C4-2B (cell line): ENCODE measurements at regions not wholly inside any gene's neighbourhood (a gene's known extent, or its start where the extent isn't known, plus 50 kb on each side); places are given as distances from the start of the nearest gene placed in this dataset.

Source experiments
- H3K27ac ChIP-seq: fragments of 450-650 bp; 2 replicates; pipeline ENCODE4 v1.5.1; 2017
- CTCF ChIP-seq: fragments of 450-650 bp; conservative IDR thresholded peaks from 2 replicates; pipeline ENCODE4 v1.5.1; 2017; ENCODE audit warnings: mild to moderate bottlenecking
- ZFX ChIP-seq: fragments of 450-650 bp; IDR thresholded peaks from 2 replicates; pipeline ENCODE4 v1.6.1; 2017

GRCh38 chr6:22418714-22419113 lies 121.9 kb upstream of the PRL start:
- TF ChIP-seq CTCF (no peak), ZFX (no peak)
- H3K27ac ChIP-seq, result no peak overlapping the region

- TF ChIP-seq ZFX (no peak), CTCF (no peak)
- no peak overlapping the region for H3K27ac ChIP-seq
These were observed 124.4 kb upstream of the PRL start for GRCh38 chr6:22421198-22421597.

- no peak overlapping the region for H3K27ac ChIP-seq
- no peak for TF ChIP-seq ZFX
- TF ChIP-seq CTCF, result no peak
These were observed 127.4 kb upstream of the PRL start for GRCh38 chr6:22424196-22424595.

- no peak for TF ChIP-seq ZFX
- TF ChIP-seq CTCF, result no peak
- H3K27ac ChIP-seq, result no peak overlapping the region
These were observed 135.2 kb upstream of the PRL start for GRCh38 chr6:22432060-22432459.

GRCh38 chr6:22433745-22434144 lies 135.6 kb upstream of the HDGFL1 start:
- TF ChIP-seq ZFX (no peak), CTCF (no peak)
- H3K27ac ChIP-seq, result no peak overlapping the region

GRCh38 chr6:22435151-22435550 lies 134.2 kb upstream of the HDGFL1 start:
- TF ChIP-seq CTCF (no peak), ZFX (no peak)
- H3K27ac ChIP-seq, result no peak overlapping the region

- no peak overlapping the region for H3K27ac ChIP-seq
- TF ChIP-seq ZFX, result no peak
These were observed 133.2 kb upstream of the HDGFL1 start for GRCh38 chr6:22436134-22436533.

- no peak overlapping the region for H3K27ac ChIP-seq
- TF ChIP-seq CTCF, result no peak
- no peak for TF ChIP-seq ZFX
These were observed 131.7 kb upstream of the HDGFL1 start for GRCh38 chr6:22437665-22438064.
